ENCODE measurements at regions not wholly inside any gene's neighbourhood (a gene's known extent, or its start where the extent isn't known, plus 50 kb on each side); places are given as distances from the start of the nearest gene placed in this dataset.
A peak's percentile ranks its signal among the peaks of the same experiment; 100 is the strongest.

DNA sequence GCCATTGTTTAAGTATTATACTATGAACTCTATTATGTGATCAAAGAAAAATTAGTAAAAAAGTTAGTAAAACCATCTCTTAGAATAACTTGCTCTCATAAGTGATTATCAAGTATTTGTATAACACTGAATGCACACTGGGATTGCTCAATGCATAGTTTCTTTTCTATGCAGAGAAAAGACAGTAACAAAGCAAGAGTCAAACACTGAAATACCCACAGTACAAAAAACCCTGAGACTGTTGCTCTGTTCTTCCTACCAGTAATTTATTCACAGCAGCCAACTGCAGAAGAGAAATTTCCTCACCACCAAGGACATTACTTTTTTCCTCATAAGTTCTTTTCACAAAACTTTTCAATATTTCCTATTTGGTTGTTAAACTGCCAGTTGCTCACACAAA is 634.4 kb downstream of the DTWD2 start:
- H3K9me3 ChIP-seq: no peaks in the 10 kb centered on the region
- no peak for DNase-seq

DNA sequence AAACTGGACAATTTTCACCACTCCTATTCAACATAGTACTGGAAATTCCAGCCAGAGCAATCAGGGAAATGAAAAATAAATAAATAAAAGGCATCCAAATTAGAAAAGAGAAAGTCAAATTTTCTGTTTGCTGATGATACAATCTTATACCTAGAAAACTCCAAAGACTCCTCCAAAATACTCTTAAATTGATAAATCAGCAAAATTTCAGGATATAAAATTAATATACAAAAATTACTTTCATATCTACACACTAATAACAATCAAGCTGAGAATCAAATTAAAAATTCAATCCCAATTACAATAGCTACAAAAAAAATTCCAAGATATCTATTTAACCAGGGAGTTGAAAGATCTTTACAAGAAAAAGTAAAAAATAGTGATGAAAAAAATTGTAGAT is 651.9 kb downstream of the DTWD2 start:
- intact Hi-C loops (cut with DNase I; ENCODE audit: low total_unique reads): no loop called here

More for the DNA sequence above, 634.4 kb downstream of the DTWD2 start:
- no peaks in the 10 kb centered on the region for H3K36me3 ChIP-seq
- no peak overlapping the region for H3K4me3 ChIP-seq
- no peaks in the 10 kb centered on the region for H3K4me1 ChIP-seq
- H3K27ac ChIP-seq: no peak overlapping the region
- no peak for TF ChIP-seq EP300 (IDR thresholded peaks at IDR 0.05)
- TF ChIP-seq POLR2A (IDR thresholded peaks at IDR 0.05): no peak
- no peak for TF ChIP-seq POLR2AphosphoS5 (IDR thresholded peaks at IDR 0.05)
- TF ChIP-seq, protein P1, sequence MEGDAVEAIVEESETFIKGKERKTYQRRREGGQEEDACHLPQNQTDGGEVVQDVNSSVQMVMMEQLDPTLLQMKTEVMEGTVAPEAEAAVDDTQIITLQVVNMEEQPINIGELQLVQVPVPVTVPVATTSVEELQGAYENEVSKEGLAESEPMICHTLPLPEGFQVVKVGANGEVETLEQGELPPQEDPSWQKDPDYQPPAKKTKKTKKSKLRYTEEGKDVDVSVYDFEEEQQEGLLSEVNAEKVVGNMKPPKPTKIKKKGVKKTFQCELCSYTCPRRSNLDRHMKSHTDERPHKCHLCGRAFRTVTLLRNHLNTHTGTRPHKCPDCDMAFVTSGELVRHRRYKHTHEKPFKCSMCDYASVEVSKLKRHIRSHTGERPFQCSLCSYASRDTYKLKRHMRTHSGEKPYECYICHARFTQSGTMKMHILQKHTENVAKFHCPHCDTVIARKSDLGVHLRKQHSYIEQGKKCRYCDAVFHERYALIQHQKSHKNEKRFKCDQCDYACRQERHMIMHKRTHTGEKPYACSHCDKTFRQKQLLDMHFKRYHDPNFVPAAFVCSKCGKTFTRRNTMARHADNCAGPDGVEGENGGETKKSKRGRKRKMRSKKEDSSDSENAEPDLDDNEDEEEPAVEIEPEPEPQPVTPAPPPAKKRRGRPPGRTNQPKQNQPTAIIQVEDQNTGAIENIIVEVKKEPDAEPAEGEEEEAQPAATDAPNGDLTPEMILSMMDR (IDR thresholded peaks at IDR 0.05): no peak
- intact Hi-C loops (cut with DNase I; ENCODE audit: low total_unique reads): no loop called here
- no peaks in the 10 kb centered on the region for H3K27me3 ChIP-seq

DNA sequence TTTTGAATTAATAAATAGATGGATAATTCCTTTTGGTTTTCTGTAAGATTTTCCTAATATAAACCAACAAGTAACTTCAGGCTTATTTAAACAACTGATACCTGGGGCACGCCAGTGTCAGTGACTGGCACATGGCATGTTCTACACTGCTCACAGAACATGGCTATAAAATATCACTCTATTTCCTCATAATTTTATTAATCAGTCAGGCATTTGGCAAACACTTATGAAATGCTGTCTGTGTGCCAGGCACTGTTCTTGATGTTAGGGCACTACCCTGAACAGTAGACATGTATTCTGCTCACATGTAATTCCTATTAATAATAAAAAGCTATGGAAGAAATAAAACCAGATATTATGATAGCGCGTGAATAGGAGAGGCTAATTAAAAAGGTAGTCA is 661.0 kb downstream of the DTWD2 start:
- Histone ChIP-seq H3K36me3 (no peaks in the 10 kb centered on the region), H3K9me3 (peaks cover 0 to 9% (median 5%) of the 10 kb centered on the region in 4 donors), H3K4me1 (peaks cover 0 to 12% (median 0%) of the 10 kb centered on the region in 4 donors), H3K4me3 (no peak overlapping the region), H3K27me3 (no peaks in the 10 kb centered on the region), H3K27ac (no peak overlapping the region)
- no peak for DNase-seq
- 81 to 88% (median 83%) methylated on average over 3 of the region's 3 CpGs for WGBS, 5 donors
- intact Hi-C loops (cut with DNase I; ENCODE audit: low total_unique reads): no loop called here
- TF ChIP-seq POLR2A (IDR thresholded peaks at IDR 0.05) (no peak), POLR2AphosphoS5 (IDR thresholded peaks at IDR 0.05) (no peak), EP300 (IDR thresholded peaks at IDR 0.05) (no peak)
- TF ChIP-seq, protein P1 (IDR thresholded peaks at IDR 0.05): no peak

More for the DNA sequence above, 651.9 kb downstream of the DTWD2 start:
- Histone ChIP-seq H3K27ac (no peak overlapping the region), H3K36me3 (no peaks in the 10 kb centered on the region), H3K4me1 (no peaks in the 10 kb centered on the region), H3K9me3 (no peaks in the 10 kb centered on the region), H3K27me3 (no peaks in the 10 kb centered on the region), H3K4me3 (no peak overlapping the region)
- no peak for DNase-seq
- TF ChIP-seq POLR2A (IDR thresholded peaks at IDR 0.05) (no peak), EP300 (IDR thresholded peaks at IDR 0.05) (no peak), POLR2AphosphoS5 (IDR thresholded peaks at IDR 0.05) (no peak)
- TF ChIP-seq, protein P1 (IDR thresholded peaks at IDR 0.05): no peak

DNA sequence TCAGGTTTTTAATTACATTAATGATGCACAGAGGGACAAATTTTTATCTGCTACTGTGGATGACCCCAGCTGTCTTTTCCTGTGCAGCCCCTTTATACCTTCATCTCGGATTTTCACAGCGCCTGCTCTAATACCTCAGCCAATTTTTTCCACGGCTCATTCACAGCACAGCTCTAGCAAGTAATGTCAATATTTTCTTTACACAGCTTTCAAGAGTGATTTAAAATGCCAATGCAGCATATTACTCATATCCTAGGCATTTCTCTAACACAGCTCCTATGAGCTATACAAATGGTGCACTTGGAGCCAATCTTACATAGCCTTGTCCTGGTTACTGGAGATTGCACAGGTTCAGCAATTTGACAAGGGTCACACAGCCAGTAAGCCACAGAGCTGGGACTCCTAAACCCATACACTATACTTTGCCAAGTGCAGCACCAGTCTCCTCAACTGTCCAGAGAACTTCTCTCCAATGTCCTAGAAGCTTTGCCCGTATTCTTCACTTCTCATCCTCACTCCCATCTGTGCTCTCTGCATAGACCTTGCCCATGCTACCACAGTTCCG is 661.8 kb downstream of the DTWD2 start:
- peak in 1 of 2 donors; percentile 35 for DNase-seq
- no peaks in the 10 kb centered on the region for H3K36me3 ChIP-seq
- no peaks in the 10 kb centered on the region for H3K27me3 ChIP-seq
- intact Hi-C loops (cut with DNase I; ENCODE audit: low total_unique reads): no loop called here
- peaks cover 0 to 12% (median 0%) of the 10 kb centered on the region in 4 donors for H3K4me1 ChIP-seq
- WGBS, 5 donors: 42 to 56% (median 49%) methylated on average over 5 of the region's 5 CpGs
- H3K27ac ChIP-seq: no peak overlapping the region
- TF ChIP-seq EP300 (IDR thresholded peaks at IDR 0.05) (no peak), POLR2A (IDR thresholded peaks at IDR 0.05) (no peak), POLR2AphosphoS5 (IDR thresholded peaks at IDR 0.05) (no peak)
- TF ChIP-seq, protein P1 (IDR thresholded peaks at IDR 0.05): no peak
- H3K4me3 ChIP-seq: no peak overlapping the region
- peaks cover 0 to 14% (median 7%) of the 10 kb centered on the region in 4 donors for H3K9me3 ChIP-seq
